ENCODE measurements at regions not wholly inside any gene's neighbourhood (a gene's known extent, or its start where the extent isn't known, plus 50 kb on each side); places are given as distances from the start of the nearest gene placed in this dataset.

DNA sequence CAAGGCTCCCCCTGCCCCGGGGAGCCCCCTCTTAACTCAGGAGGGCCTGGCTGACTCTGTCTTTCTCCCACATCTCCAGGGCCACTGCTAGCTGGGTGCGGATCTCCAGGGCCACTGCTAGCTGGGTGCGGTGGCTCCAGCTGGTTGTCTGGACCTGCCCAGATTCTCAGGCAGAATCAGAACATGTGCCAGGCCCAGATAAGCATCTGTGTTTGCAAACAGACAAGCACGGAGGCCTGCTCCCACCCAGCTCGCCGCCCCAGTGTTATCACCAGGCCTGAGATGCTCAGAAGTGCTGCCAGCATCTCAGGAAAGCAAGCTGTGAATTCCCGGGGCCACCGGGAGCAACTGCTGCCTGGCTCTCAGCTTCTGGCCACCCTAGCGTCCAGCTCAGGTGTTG, 98.4 kb upstream of the FZD10 start:
- TF ChIP-seq HNF4A (conservative IDR thresholded peaks at IDR 0.05) = no peak
- TF ChIP-seq HNF4G (IDR thresholded peaks at IDR 0.05) = no peak
- no peak for TF ChIP-seq JUND (IDR thresholded peaks at IDR 0.05)
- no peak for TF ChIP-seq FOXA1 (IDR thresholded peaks at IDR 0.05)
- TF ChIP-seq, protein P1, sequence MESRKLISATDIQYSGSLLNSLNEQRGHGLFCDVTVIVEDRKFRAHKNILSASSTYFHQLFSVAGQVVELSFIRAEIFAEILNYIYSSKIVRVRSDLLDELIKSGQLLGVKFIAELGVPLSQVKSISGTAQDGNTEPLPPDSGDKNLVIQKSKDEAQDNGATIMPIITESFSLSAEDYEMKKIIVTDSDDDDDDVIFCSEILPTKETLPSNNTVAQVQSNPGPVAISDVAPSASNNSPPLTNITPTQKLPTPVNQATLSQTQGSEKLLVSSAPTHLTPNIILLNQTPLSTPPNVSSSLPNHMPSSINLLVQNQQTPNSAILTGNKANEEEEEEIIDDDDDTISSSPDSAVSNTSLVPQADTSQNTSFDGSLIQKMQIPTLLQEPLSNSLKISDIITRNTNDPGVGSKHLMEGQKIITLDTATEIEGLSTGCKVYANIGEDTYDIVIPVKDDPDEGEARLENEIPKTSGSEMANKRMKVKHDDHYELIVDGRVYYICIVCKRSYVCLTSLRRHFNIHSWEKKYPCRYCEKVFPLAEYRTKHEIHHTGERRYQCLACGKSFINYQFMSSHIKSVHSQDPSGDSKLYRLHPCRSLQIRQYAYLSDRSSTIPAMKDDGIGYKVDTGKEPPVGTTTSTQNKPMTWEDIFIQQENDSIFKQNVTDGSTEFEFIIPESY (IDR thresholded peaks at IDR 0.05) = no peak
- TF ChIP-seq GABPA (IDR thresholded peaks at IDR 0.05 in 1 of 2, conservative IDR thresholded peaks at IDR 0.05 in 1 of 2) = no peak
- TF ChIP-seq, protein P2, sequence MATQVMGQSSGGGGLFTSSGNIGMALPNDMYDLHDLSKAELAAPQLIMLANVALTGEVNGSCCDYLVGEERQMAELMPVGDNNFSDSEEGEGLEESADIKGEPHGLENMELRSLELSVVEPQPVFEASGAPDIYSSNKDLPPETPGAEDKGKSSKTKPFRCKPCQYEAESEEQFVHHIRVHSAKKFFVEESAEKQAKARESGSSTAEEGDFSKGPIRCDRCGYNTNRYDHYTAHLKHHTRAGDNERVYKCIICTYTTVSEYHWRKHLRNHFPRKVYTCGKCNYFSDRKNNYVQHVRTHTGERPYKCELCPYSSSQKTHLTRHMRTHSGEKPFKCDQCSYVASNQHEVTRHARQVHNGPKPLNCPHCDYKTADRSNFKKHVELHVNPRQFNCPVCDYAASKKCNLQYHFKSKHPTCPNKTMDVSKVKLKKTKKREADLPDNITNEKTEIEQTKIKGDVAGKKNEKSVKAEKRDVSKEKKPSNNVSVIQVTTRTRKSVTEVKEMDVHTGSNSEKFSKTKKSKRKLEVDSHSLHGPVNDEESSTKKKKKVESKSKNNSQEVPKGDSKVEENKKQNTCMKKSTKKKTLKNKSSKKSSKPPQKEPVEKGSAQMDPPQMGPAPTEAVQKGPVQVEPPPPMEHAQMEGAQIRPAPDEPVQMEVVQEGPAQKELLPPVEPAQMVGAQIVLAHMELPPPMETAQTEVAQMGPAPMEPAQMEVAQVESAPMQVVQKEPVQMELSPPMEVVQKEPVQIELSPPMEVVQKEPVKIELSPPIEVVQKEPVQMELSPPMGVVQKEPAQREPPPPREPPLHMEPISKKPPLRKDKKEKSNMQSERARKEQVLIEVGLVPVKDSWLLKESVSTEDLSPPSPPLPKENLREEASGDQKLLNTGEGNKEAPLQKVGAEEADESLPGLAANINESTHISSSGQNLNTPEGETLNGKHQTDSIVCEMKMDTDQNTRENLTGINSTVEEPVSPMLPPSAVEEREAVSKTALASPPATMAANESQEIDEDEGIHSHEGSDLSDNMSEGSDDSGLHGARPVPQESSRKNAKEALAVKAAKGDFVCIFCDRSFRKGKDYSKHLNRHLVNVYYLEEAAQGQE (IDR thresholded peaks at IDR 0.05) = no peak
- no peak for TF ChIP-seq TAF1 (conservative IDR thresholded peaks at IDR 0.05)
- TF ChIP-seq, protein P3, sequence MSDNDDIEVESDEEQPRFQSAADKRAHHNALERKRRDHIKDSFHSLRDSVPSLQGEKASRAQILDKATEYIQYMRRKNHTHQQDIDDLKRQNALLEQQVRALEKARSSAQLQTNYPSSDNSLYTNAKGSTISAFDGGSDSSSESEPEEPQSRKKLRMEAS (IDR thresholded peaks at IDR 0.05) = no peak
- no peak for TF ChIP-seq SP1 (IDR thresholded peaks at IDR 0.05)
- TF ChIP-seq EGR1 (IDR thresholded peaks at IDR 0.05; ENCODE audit: low read depth in 2 of 2) = no peak
- no peak for TF ChIP-seq RAD21 (IDR thresholded peaks at IDR 0.05)
- 80% methylated on average over 9 of the region's 9 CpGs for WGBS
- no peak overlapping the region for H3K4me3 ChIP-seq (ENCODE audit: low read depth in 1 of 3, low read length in 3 of 3)
- DNase-seq (ENCODE audit: low spot score) = no peak
- no peaks in the 10 kb centered on the region for H3K27me3 ChIP-seq (ENCODE audit: control insufficient read depth in 4 of 4, insufficient read depth in 4 of 4, low read length in 3 of 4)
- H3K36me3 ChIP-seq (ENCODE audit: control insufficient read depth in 4 of 4, insufficient read depth in 3 of 4, low read depth in 1 of 4, low read length in 3 of 4) = no peaks in the 10 kb centered on the region
- no peak overlapping the region for H3K27ac ChIP-seq (ENCODE audit: low read depth in 1 of 2, low read length in 2 of 2)
- H3K9me3 ChIP-seq (ENCODE audit: control insufficient read depth in 4 of 4, low read length in 3 of 4) = peaks cover 0 to 4% (median 0%) of the 10 kb centered on the region in 4 donors
- H3K9ac ChIP-seq (ENCODE audit: low read depth in 1 of 2, low read length in 2 of 2) = no peak overlapping the region
- H3K4me1 ChIP-seq (ENCODE audit: control insufficient read depth in 4 of 4, insufficient read depth in 4 of 4, low read length in 3 of 4) = no peaks in the 10 kb centered on the region

DNA sequence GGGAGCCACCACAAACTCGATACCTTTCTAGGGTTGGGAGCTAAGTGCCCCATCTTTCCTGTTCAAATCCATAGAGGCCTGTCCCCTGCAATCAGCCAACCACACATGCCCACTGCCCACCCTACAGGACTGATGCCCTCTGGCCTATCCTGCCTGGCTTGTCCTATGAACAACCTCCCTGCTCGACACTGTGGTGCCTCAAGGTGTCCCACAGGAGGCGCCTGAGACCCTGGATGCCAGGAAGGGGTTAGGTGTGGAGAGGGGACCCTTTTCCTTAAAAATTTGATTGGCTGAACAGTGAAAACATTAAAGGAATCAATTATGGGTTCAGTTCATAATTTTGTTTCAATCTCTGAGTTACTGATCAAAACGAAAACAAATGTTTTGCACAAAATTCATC, 97.3 kb upstream of the FZD10 start:
- Histone ChIP-seq H3K27ac (ENCODE audit: low read depth in 1 of 2, low read length in 2 of 2) (no peak overlapping the region), H3K4me3 (ENCODE audit: low read depth in 1 of 3, low read length in 3 of 3) (no peak overlapping the region), H3K9me3 (ENCODE audit: control insufficient read depth in 4 of 4, low read length in 3 of 4) (peaks cover 0 to 4% (median 0%) of the 10 kb centered on the region in 4 donors), H3K9ac (ENCODE audit: low read depth in 1 of 2, low read length in 2 of 2) (no peak overlapping the region), H3K4me1 (ENCODE audit: control insufficient read depth in 4 of 4, insufficient read depth in 4 of 4, low read length in 3 of 4) (no peaks in the 10 kb centered on the region), H3K27me3 (ENCODE audit: control insufficient read depth in 4 of 4, insufficient read depth in 4 of 4, low read length in 3 of 4) (no peaks in the 10 kb centered on the region), H3K36me3 (ENCODE audit: control insufficient read depth in 4 of 4, insufficient read depth in 3 of 4, low read depth in 1 of 4, low read length in 3 of 4) (no peaks in the 10 kb centered on the region)
- WGBS = 65% methylated on average over 4 of the region's 4 CpGs
- no peak for DNase-seq (ENCODE audit: low spot score)
- TF ChIP-seq FOXA1 (IDR thresholded peaks at IDR 0.05) (no peak), EGR1 (IDR thresholded peaks at IDR 0.05; ENCODE audit: low read depth in 2 of 2) (no peak), HNF4G (IDR thresholded peaks at IDR 0.05) (no peak), YY1 (IDR thresholded peaks at IDR 0.05) (no peak), HNF4A (conservative IDR thresholded peaks at IDR 0.05) (no peak), SP1 (IDR thresholded peaks at IDR 0.05) (no peak), JUND (IDR thresholded peaks at IDR 0.05) (no peak), GABPA (IDR thresholded peaks at IDR 0.05 in 1 of 2, conservative IDR thresholded peaks at IDR 0.05 in 1 of 2) (no peak), RXRA (IDR thresholded peaks at IDR 0.05) (no peak), NR2F2 (IDR thresholded peaks at IDR 0.05) (no peak), TAF1 (conservative IDR thresholded peaks at IDR 0.05) (no peak), RAD21 (IDR thresholded peaks at IDR 0.05) (no peak), FOXA2 (IDR thresholded peaks at IDR 0.05) (no peak)
- TF ChIP-seq, protein P2 (IDR thresholded peaks at IDR 0.05) = no peak
- TF ChIP-seq, protein P4, sequence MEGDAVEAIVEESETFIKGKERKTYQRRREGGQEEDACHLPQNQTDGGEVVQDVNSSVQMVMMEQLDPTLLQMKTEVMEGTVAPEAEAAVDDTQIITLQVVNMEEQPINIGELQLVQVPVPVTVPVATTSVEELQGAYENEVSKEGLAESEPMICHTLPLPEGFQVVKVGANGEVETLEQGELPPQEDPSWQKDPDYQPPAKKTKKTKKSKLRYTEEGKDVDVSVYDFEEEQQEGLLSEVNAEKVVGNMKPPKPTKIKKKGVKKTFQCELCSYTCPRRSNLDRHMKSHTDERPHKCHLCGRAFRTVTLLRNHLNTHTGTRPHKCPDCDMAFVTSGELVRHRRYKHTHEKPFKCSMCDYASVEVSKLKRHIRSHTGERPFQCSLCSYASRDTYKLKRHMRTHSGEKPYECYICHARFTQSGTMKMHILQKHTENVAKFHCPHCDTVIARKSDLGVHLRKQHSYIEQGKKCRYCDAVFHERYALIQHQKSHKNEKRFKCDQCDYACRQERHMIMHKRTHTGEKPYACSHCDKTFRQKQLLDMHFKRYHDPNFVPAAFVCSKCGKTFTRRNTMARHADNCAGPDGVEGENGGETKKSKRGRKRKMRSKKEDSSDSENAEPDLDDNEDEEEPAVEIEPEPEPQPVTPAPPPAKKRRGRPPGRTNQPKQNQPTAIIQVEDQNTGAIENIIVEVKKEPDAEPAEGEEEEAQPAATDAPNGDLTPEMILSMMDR (IDR thresholded peaks at IDR 0.05; ENCODE audit: low read depth, low read length, missing input control) = no peak
- TF ChIP-seq, protein P3 (IDR thresholded peaks at IDR 0.05) = no peak
- TF ChIP-seq, protein P1 (IDR thresholded peaks at IDR 0.05) = no peak

Data from liver (tissue), 8 donors.